OCI-LY7 (cell line): ENCODE measurements at regions not wholly inside any gene's neighbourhood (a gene's known extent, or its start where the extent isn't known, plus 50 kb on each side); places are given as distances from the start of the nearest gene placed in this dataset.

Experiments
- CTCF ChIP-seq: fragments of 200-600 bp; sonication (generic); conservative IDR thresholded peaks from 2 replicates; pipeline ENCODE4 v1.5.1; 2014; ENCODE audit warnings: mild to moderate bottlenecking, antibody characterized with exemption, low read length, moderate library complexity, mixed read lengths
- EZH2phosphoT487 ChIP-seq: fragments of 200-600 bp; sonication (generic); IDR thresholded peaks from 2 replicates; pipeline ENCODE4 v1.6.1; 2018; ENCODE audit warnings: low read depth, borderline replicate concordance, mild to moderate bottlenecking, mixed run types, antibody characterized with exemption, low read length, moderate library complexity, mixed read lengths

- TF ChIP-seq CTCF (no peak), EZH2phosphoT487 (no peak)
These were observed 165.4 kb upstream of the MAD2L1 start for GRCh38 chr4:120232050-120232449.
